CD14-positive monocyte (primary cell): ENCODE measurements at regions not wholly inside any gene's neighbourhood (a gene's known extent, or its start where the extent isn't known, plus 50 kb on each side); places are given as distances from the start of the nearest gene placed in this dataset.

Source experiments
- DNase-seq, 3 donors: peaks; one replicate each; pipeline ENCODE4 v3.0.0-alpha.2; 2011 to 2022
- H2AFZ ChIP-seq: 2 replicates; pipeline ENCODE4 v1.6.0; 2012; ENCODE audit warnings: mild to moderate bottlenecking, low read depth, low read length, inconsistent platforms; ENCODE audit not compliant: insufficient read depth, poor library complexity, severe bottlenecking
- H3K27ac ChIP-seq, 2 donors: 1 replicate in 1 of 2; 2 replicates in 1 of 2; pipeline ENCODE4 v1.5.1; 2012 to 2013; ENCODE audit warnings: low read length in 2 of 2, control low read depth in 1 of 2, inconsistent platforms in 1 of 2, low read depth in 1 of 2, mild to moderate bottlenecking in 1 of 2
- H3K27me3 ChIP-seq, 2 donors: one replicate each; pipeline versions ENCODE4 v1.6.0 to v1.6.1; 2011 to 2013; ENCODE audit warnings: low read length in 2 of 2; ENCODE audit not compliant: control insufficient read depth in 2 of 2, insufficient read depth in 2 of 2
- H3K36me3 ChIP-seq, 2 donors: replicated peaks in 1 of 2; 1 replicate in 1 of 2; 2 replicates in 1 of 2; pipeline versions ENCODE4 v1.5.1 to v1.6.1; 2012 to 2013; ENCODE audit warnings: low read length in 2 of 2, control low read depth in 1 of 2, inconsistent platforms in 1 of 2, mild to moderate bottlenecking in 1 of 2; ENCODE audit not compliant: insufficient read depth in 2 of 2, control insufficient read depth in 1 of 2
- H3K4me1 ChIP-seq, 2 donors: 1 replicate in 1 of 2; 2 replicates in 1 of 2; pipeline versions ENCODE4 v1.5.1 to v1.6.1; 2012 to 2013; ENCODE audit warnings: low read length in 2 of 2, control low read depth in 1 of 2, inconsistent platforms in 1 of 2, mild to moderate bottlenecking in 1 of 2, moderate library complexity in 1 of 2; ENCODE audit not compliant: insufficient read depth in 2 of 2, control insufficient read depth in 1 of 2
- H3K4me2 ChIP-seq: replicated peaks from 2 replicates; pipeline ENCODE3; 2012; ENCODE audit warnings: low read length, moderate library complexity, mild to moderate bottlenecking; ENCODE audit not compliant: poor library complexity, severe bottlenecking; ENCODE audit errors: extremely low read depth
- H3K4me3 ChIP-seq, 3 experiments: fragments of 200-600 bp in 1 of 3; sonication (generic) in 1 of 3; replicated peaks in 1 of 3; 1 replicate in 2 of 3; 2 replicates in 1 of 3; pipeline ENCODE4 v1.5.1; 2011 to 2013; ENCODE audit warnings: low read length in 3 of 3, mild to moderate bottlenecking in 3 of 3, control low read depth in 2 of 3, low read depth in 2 of 3, inconsistent platforms in 1 of 3, moderate library complexity in 1 of 3
- H3K79me2 ChIP-seq: 2 replicates; pipeline ENCODE4 v1.6.0; 2012; ENCODE audit warnings: mild to moderate bottlenecking, control low read depth, inconsistent platforms, low read length, moderate library complexity; ENCODE audit not compliant: insufficient read depth
- H3K9ac ChIP-seq: 2 replicates; pipeline ENCODE4 v1.6.0; 2017; ENCODE audit warnings: low read length, mild to moderate bottlenecking; ENCODE audit not compliant: insufficient read depth, poor library complexity, severe bottlenecking
- H3K9me3 ChIP-seq, 2 donors: replicated peaks in 1 of 2; 1 replicate in 1 of 2; 2 replicates in 1 of 2; pipeline versions ENCODE4 v1.5.1 to v1.6.1; 2012 to 2013; ENCODE audit warnings: low read length in 2 of 2, control low read depth in 1 of 2; ENCODE audit not compliant: control insufficient read depth in 1 of 2, insufficient read depth in 1 of 2
- H4K20me1 ChIP-seq: 2 replicates; pipeline ENCODE4 v1.6.0; 2012; ENCODE audit warnings: mild to moderate bottlenecking, low read length, control low read depth, moderate library complexity; ENCODE audit not compliant: insufficient read depth
- H3K27ac Mint-ChIP-seq, 7 donors: one replicate each; pipeline ENCODE4 v1.8.0; 2020; ENCODE audit warnings: mild to moderate bottlenecking in 7 of 7, mixed read lengths in 7 of 7, moderate library complexity in 6 of 7, inconsistent platforms in 2 of 7
- H3K27me3 Mint-ChIP-seq, 3 donors: one replicate each; pipeline ENCODE4 v1.8.0; 2021 to 2022; ENCODE audit warnings: low read depth in 3 of 3, mild to moderate bottlenecking in 3 of 3, mixed read lengths in 3 of 3, moderate library complexity in 3 of 3, inconsistent platforms in 1 of 3
- H3K36me3 Mint-ChIP-seq, 2 donors: one replicate each; pipeline ENCODE4 v1.8.0; 2020; ENCODE audit warnings: mixed read lengths in 2 of 2, inconsistent platforms in 1 of 2, mild to moderate bottlenecking in 1 of 2
- H3K4me1 Mint-ChIP-seq: one replicate; pipeline ENCODE4 v1.8.0; 2020; ENCODE audit warnings: mild to moderate bottlenecking, mixed read lengths
- H3K4me3 Mint-ChIP-seq, 2 donors: one replicate each; pipeline ENCODE4 v1.8.0; 2020; ENCODE audit warnings: mild to moderate bottlenecking in 2 of 2, mixed read lengths in 2 of 2, moderate library complexity in 1 of 2
- H3K9me3 Mint-ChIP-seq, 7 donors: one replicate each; pipeline ENCODE4 v1.8.0; 2020 to 2022; ENCODE audit warnings: mixed read lengths in 7 of 7, mild to moderate bottlenecking in 6 of 7, moderate library complexity in 6 of 7, inconsistent platforms in 2 of 7
- CTCF ChIP-seq: fragments of 200-600 bp; IDR thresholded peaks from one replicate; pipeline ENCODE4 v1.8.0; 2022; ENCODE audit warnings: antibody characterized with exemption, mild to moderate bottlenecking
- WGBS: methylation state at CpG from one replicate; pipeline ENCODE4 v1.1.5; 2013; ENCODE audit warnings: missing lambda C conversion rate; ENCODE audit not compliant: insufficient coverage; 5-methylcytosine and 5-hydroxymethylcytosine counted together
- intact Hi-C, 2 donors: fragments of 100-400 bp; cut with micrococcal nuclease; formaldehyde crosslinking; loops; one replicate each; pipeline versions ENCODE4 v1.15.0 to v1.15.1; 2023

GRCh38 chr20:41853806-41854205, 235.6 kb upstream of the CHD6 start:
- no peaks in the 10 kb centered on the region for H4K20me1 ChIP-seq
- Mint-ChIP-seq H3K9me3 (peaks cover 0 to 19% (median 4%) of the 10 kb centered on the region in 7 donors), H3K36me3 (no peaks in the 10 kb centered on the region), H3K27ac (no peak overlapping the region), H3K4me1 (no peaks in the 10 kb centered on the region), H3K4me3 (no peak overlapping the region), H3K27me3 (peaks cover 0 to 1% (median 0%) of the 10 kb centered on the region in 3 donors)
- 67% methylated on average over 1 of the region's 2 CpGs for WGBS
- no peak overlapping the region for H3K27ac ChIP-seq
- H3K9ac ChIP-seq = no peak overlapping the region
- TF ChIP-seq CTCF = no peak
- peaks cover 0 to 11% of the 10 kb centered on the region in 2 donors for H3K9me3 ChIP-seq
- intact Hi-C loops = no loop called here
- no peaks in the 10 kb centered on the region for H3K4me1 ChIP-seq
- H3K4me2 ChIP-seq = no peak overlapping the region
- no peak overlapping the region for H3K4me3 ChIP-seq
- no peaks in the 10 kb centered on the region for H3K27me3 ChIP-seq
- H3K36me3 ChIP-seq = no peaks in the 10 kb centered on the region
- no peak for DNase-seq
- no peak overlapping the region for H2AFZ ChIP-seq
- no peaks in the 10 kb centered on the region for H3K79me2 ChIP-seq

GRCh38 chr20:41848180-41848579, 230.0 kb upstream of the CHD6 start:
- DNase-seq = no peak
- H4K20me1 ChIP-seq = no peaks in the 10 kb centered on the region
- WGBS = no CpG with 5 or more reads among the region's 3 CpGs

More at GRCh38 chr20:41848180-41848579, 230.0 kb upstream of the CHD6 start:
- Histone ChIP-seq H3K9me3 (no peaks in the 10 kb centered on the region), H3K27ac (no peak overlapping the region), H3K4me3 (no peak overlapping the region), H3K4me2 (no peak overlapping the region), H3K4me1 (no peaks in the 10 kb centered on the region), H3K27me3 (no peaks in the 10 kb centered on the region), H3K36me3 (no peaks in the 10 kb centered on the region), H3K9ac (no peak overlapping the region), H2AFZ (no peak overlapping the region), H3K79me2 (no peaks in the 10 kb centered on the region)
- Mint-ChIP-seq H3K9me3 (peaks cover 0 to 4% (median 0%) of the 10 kb centered on the region in 7 donors), H3K4me3 (no peak overlapping the region), H3K27ac (no peak overlapping the region), H3K27me3 (peaks cover 0 to 2% (median 1%) of the 10 kb centered on the region in 3 donors), H3K36me3 (no peaks in the 10 kb centered on the region), H3K4me1 (no peaks in the 10 kb centered on the region)
- no peak for TF ChIP-seq CTCF
- intact Hi-C loops = no loop called here
